ENCODE measurements at regions not wholly inside any gene's neighbourhood (a gene's known extent, or its start where the extent isn't known, plus 50 kb on each side); places are given as distances from the start of the nearest gene placed in this dataset.

DNA sequence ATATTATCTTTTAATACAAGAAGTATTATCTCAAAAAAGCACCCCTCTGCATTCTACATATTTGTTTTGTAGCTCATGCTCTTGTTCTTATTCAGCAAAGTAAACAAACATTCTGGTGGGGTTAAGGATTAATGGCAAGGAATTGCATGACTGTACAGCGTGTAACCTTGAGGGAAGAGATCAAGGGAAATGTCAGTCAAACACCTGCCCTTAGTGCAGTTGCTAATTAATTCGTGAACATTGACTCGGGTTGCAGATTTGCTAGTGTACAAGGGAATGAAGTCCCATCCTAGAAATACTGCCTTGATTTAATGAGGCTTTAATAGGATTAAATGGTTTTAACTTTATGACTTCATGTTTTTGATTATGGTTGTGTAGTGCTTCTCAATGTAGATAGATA, 1758.1 kb downstream of the MAT2B start:
- H3K4me1 ChIP-seq = no peaks in the 10 kb centered on the region
- H3K27me3 ChIP-seq = no peaks in the 10 kb centered on the region
- no peak for DNase-seq (ENCODE audit: low spot score)
- H3K36me3 ChIP-seq = no peaks in the 10 kb centered on the region
- no peak for TF ChIP-seq CTCF (IDR thresholded peaks at IDR 0.05)
- no peaks in the 10 kb centered on the region for H3K9me3 ChIP-seq
- no peak overlapping the region for H3K4me3 ChIP-seq
- no peak overlapping the region for H3K27ac ChIP-seq

- Histone ChIP-seq H3K4me1 (no peaks in the 10 kb centered on the region), H3K9me3 (no peaks in the 10 kb centered on the region), H3K27me3 (no peaks in the 10 kb centered on the region), H3K4me3 (no peak overlapping the region), H3K36me3 (no peaks in the 10 kb centered on the region), H3K27ac (no peak overlapping the region)
- no peak for DNase-seq (ENCODE audit: low spot score)
- TF ChIP-seq CTCF (IDR thresholded peaks at IDR 0.05) = no peak
Measured at GRCh38 chr5:165266939-165267338, 1761.5 kb downstream of the MAT2B start.

DNA sequence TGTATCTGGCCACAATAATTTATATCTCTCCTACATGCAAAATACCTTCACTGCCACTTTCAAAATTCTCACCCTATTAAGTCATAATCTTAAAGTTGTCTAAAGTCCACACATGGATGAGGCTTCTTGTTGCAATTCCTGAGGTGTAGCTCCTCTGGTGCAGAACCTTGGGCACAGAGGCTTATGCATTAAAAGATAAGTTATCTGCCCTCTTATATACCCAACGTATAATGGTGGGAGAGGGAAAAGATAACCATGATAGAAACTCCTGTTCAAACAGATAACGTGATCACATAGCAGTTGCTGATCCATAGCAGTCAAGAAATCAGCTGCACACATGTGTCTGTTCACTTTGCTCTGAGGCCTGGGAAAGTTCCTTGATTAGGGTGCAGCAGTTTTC, 1767.0 kb downstream of the MAT2B start:
- TF ChIP-seq CTCF (IDR thresholded peaks at IDR 0.05) = no peak
- H3K9me3 ChIP-seq = peaks cover 0 to 3% of the 10 kb centered on the region in 2 donors

DNA sequence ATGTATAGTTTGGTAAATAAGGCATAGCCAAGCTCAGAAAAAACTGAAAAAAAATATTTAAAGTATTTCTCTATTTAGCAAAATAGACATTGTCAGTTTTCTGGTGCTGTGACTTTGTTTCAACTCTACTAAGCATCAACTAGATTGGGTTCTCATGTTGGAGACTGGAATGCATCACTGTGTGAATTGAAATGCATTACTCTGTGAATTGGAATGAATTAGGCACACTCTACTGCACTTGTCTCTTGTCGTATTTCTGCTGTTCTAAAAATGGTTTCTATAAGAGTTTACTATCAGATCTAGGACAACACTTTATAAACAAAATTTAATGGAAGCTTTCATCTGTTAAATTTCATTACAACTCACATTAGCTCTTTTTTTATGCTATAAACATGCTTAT, 1772.2 kb downstream of the MAT2B start:
- DNase-seq (ENCODE audit: low spot score) = no peak
- Histone ChIP-seq H3K9me3 (peaks cover 0 to 3% of the 10 kb centered on the region in 2 donors), H3K27me3 (no peaks in the 10 kb centered on the region), H3K4me1 (no peaks in the 10 kb centered on the region), H3K27ac (no peak overlapping the region), H3K36me3 (no peaks in the 10 kb centered on the region), H3K4me3 (no peak overlapping the region)
- TF ChIP-seq CTCF (IDR thresholded peaks at IDR 0.05) = no peak

More for the DNA sequence above, 1767.0 kb downstream of the MAT2B start:
- DNase-seq (ENCODE audit: low spot score) = no peak
- H3K4me3 ChIP-seq = no peak overlapping the region
- H3K4me1 ChIP-seq = no peaks in the 10 kb centered on the region
- no peaks in the 10 kb centered on the region for H3K27me3 ChIP-seq
- H3K36me3 ChIP-seq = no peaks in the 10 kb centered on the region
- no peak overlapping the region for H3K27ac ChIP-seq

GRCh38 chr5:165282491-165282890, 1777.1 kb downstream of the MAT2B start:
- no peak for DNase-seq (ENCODE audit: low spot score)
- Histone ChIP-seq H3K4me3 (no peak overlapping the region), H3K9me3 (no peaks in the 10 kb centered on the region), H3K27ac (no peak overlapping the region), H3K27me3 (no peaks in the 10 kb centered on the region), H3K36me3 (no peaks in the 10 kb centered on the region), H3K4me1 (no peaks in the 10 kb centered on the region)
- TF ChIP-seq CTCF (IDR thresholded peaks at IDR 0.05) = no peak

DNA sequence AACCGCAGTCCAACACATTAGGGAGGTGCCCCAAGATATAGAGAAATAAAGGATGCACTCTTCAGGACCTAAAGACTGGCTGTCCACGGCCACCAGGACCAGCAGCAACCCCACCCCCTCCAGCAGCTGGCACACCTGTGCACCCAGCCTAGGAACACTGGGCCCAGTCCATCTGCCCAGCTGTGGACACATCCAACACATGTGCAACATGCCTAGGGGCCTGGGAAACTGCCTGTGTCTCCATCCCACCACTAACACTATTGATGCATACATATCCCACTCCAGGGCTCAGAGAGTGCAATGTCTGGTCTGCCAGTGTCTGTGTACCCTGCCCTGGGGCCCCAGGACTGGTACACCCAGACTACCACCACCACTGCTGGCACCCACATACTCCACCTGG, 1781.3 kb downstream of the MAT2B start:
- Histone ChIP-seq H3K4me1 (no peaks in the 10 kb centered on the region), H3K9me3 (no peaks in the 10 kb centered on the region), H3K4me3 (no peak overlapping the region), H3K27ac (no peak overlapping the region), H3K27me3 (no peaks in the 10 kb centered on the region), H3K36me3 (no peaks in the 10 kb centered on the region)
- DNase-seq (ENCODE audit: low spot score) = no peak
- TF ChIP-seq CTCF (IDR thresholded peaks at IDR 0.05) = no peak
